OCI-LY7 (cell line): ENCODE measurements at regions not wholly inside any gene's neighbourhood (a gene's known extent, or its start where the extent isn't known, plus 50 kb on each side); places are given as distances from the start of the nearest gene placed in this dataset.

Experiments
- EZH2phosphoT487 ChIP-seq: fragments of 200-600 bp; sonication (generic); IDR thresholded peaks from 2 replicates; pipeline ENCODE4 v1.6.1; 2018; ENCODE audit warnings: low read depth, borderline replicate concordance, mild to moderate bottlenecking, mixed run types, antibody characterized with exemption, low read length, moderate library complexity, mixed read lengths
- TF ChIP-seq, protein P1 (sequence below): fragments of 200-600 bp; sonication (generic); conservative IDR thresholded peaks from 2 replicates; pipeline ENCODE4 v1.5.1; 2014; ENCODE audit warnings: mild to moderate bottlenecking, antibody characterized with exemption, low read length, moderate library complexity, mixed read lengths

DNA sequence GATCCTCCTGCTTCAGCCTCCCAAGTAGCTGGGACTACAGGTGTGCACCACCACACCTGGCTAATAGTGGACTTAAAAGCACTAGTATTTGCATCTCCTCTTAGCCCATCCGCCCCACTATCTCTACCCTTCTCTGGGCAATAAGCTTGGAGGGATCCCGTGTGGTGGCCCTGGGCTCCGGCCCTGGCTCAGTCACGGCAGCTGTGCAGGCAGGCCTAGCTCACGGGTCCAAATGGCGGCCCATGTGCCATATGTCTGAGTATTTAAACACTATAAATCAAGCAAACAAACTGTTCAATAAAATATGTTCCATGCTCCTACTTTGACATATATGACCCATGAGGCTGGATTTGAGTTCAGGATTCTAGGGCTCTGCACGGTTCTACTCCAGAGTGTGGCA, 118.4 kb downstream of the BANF2 start:
- TF ChIP-seq, protein P1, sequence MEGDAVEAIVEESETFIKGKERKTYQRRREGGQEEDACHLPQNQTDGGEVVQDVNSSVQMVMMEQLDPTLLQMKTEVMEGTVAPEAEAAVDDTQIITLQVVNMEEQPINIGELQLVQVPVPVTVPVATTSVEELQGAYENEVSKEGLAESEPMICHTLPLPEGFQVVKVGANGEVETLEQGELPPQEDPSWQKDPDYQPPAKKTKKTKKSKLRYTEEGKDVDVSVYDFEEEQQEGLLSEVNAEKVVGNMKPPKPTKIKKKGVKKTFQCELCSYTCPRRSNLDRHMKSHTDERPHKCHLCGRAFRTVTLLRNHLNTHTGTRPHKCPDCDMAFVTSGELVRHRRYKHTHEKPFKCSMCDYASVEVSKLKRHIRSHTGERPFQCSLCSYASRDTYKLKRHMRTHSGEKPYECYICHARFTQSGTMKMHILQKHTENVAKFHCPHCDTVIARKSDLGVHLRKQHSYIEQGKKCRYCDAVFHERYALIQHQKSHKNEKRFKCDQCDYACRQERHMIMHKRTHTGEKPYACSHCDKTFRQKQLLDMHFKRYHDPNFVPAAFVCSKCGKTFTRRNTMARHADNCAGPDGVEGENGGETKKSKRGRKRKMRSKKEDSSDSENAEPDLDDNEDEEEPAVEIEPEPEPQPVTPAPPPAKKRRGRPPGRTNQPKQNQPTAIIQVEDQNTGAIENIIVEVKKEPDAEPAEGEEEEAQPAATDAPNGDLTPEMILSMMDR, result no peak
- TF ChIP-seq EZH2phosphoT487, result no peak
